NCI-H2107 treated with DMSO at 0.1 percent for 48 hours (cell line): ENCODE measurements at regions not wholly inside any gene's neighbourhood (a gene's known extent, or its start where the extent isn't known, plus 50 kb on each side); places are given as distances from the start of the nearest gene placed in this dataset.

Experiments
- DNase-seq: peaks from one replicate; lab custom pipeline; 2025; ENCODE audit not compliant: unreplicated experiment; lab: John Stamatoyannopoulos, UW

- DNase-seq = no peak
Observed at GRCh38 chr3:17995769-17996168, 253.3 kb upstream of the TBC1D5 start.

GRCh38 chr3:17994167-17994566, 251.7 kb upstream of the TBC1D5 start:
- no peak for DNase-seq

- no peak for DNase-seq
Observed at GRCh38 chr3:17990390-17990789, 248.0 kb upstream of the TBC1D5 start.

GRCh38 chr3:17986348-17986816, 244.0 kb upstream of the TBC1D5 start:
- DNase-seq = no peak

- DNase-seq = no peak
Observed at GRCh38 chr3:17985658-17986347, 243.4 kb upstream of the TBC1D5 start.

GRCh38 chr3:17983106-17983505, 240.7 kb upstream of the TBC1D5 start:
- no peak for DNase-seq

GRCh38 chr3:17982211-17982880, 239.9 kb upstream of the TBC1D5 start:
- DNase-seq = no peak

GRCh38 chr3:17980863-17981262, 238.4 kb upstream of the TBC1D5 start:
- DNase-seq = no peak

- no peak for DNase-seq
Observed at GRCh38 chr3:17979911-17980310, 237.5 kb upstream of the TBC1D5 start.

- DNase-seq = no peak
Observed at GRCh38 chr3:17979252-17979651, 236.8 kb upstream of the TBC1D5 start.

GRCh38 chr3:17974206-17974841, 231.9 kb upstream of the TBC1D5 start:
- no peak for DNase-seq

GRCh38 chr3:17972959-17973906, 230.8 kb upstream of the TBC1D5 start:
- DNase-seq = no peak

GRCh38 chr3:17972476-17972875, 230.0 kb upstream of the TBC1D5 start:
- DNase-seq = no peak

GRCh38 chr3:17972030-17972429, 229.6 kb upstream of the TBC1D5 start:
- no peak for DNase-seq

- DNase-seq = no peak
Observed at GRCh38 chr3:17969985-17970568, 227.6 kb upstream of the TBC1D5 start.

GRCh38 chr3:17969244-17969643, 226.8 kb upstream of the TBC1D5 start:
- DNase-seq = no peak

- DNase-seq = no peak
Observed at GRCh38 chr3:17967953-17968607, 225.6 kb upstream of the TBC1D5 start.

GRCh38 chr3:17967111-17967510, 224.7 kb upstream of the TBC1D5 start:
- DNase-seq = no peak

- no peak for DNase-seq
Observed at GRCh38 chr3:17965331-17965730, 222.9 kb upstream of the TBC1D5 start.

- DNase-seq = no peak
Observed at GRCh38 chr3:17964108-17964507, 221.7 kb upstream of the TBC1D5 start.
